ENCODE measurements at regions not wholly inside any gene's neighbourhood (a gene's known extent, or its start where the extent isn't known, plus 50 kb on each side); places are given as distances from the start of the nearest gene placed in this dataset.

DNA sequence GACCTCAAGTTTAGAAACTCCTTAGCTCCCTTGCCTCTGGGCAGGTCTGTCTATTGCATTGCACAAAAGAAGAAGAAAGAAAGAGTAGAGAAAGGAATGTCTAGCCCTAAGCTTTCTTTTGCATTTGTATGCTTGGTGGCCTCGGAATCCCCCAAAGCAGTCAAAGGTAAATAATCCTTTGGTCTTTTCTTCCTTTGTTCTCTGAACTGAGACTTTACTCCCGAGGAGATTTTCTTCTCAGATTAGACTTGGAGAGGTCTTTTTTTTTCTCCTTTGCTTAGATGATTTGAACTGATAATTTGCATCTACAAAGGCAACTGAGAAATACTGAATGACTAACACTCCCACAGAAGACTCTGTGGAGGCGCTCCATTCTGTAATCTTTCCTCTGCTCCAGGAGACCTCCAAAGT lies 93.2 kb downstream of the AKR1D1 start:
- TF ChIP-seq CTCF (IDR thresholded peaks at IDR 0.05; ENCODE audit: insufficient read depth, low read length, poor library complexity, severe bottlenecking): no peak
- no peak overlapping the region for H3K4me3 ChIP-seq (replicated peaks; ENCODE audit: low read depth, low read length)
- no peaks in the 10 kb centered on the region for H3K27me3 ChIP-seq (replicated peaks; ENCODE audit: control insufficient read depth, insufficient read depth, low read length)
- no peak for DNase-seq (ENCODE audit: extremely low read depth, insufficient read length)
- H3K36me3 ChIP-seq (ENCODE audit: control insufficient read depth, insufficient read depth, low read length): no peaks in the 10 kb centered on the region

- H3K36me3 ChIP-seq (ENCODE audit: control insufficient read depth, insufficient read depth, low read length): no peaks in the 10 kb centered on the region
- no peak for TF ChIP-seq CTCF (IDR thresholded peaks at IDR 0.05; ENCODE audit: insufficient read depth, low read length, poor library complexity, severe bottlenecking)
- no peak for DNase-seq (ENCODE audit: extremely low read depth, insufficient read length)
- no peak overlapping the region for H3K4me3 ChIP-seq (replicated peaks; ENCODE audit: low read depth, low read length)
- H3K27me3 ChIP-seq (replicated peaks; ENCODE audit: control insufficient read depth, insufficient read depth, low read length): no peaks in the 10 kb centered on the region
These were observed 94.0 kb downstream of the AKR1D1 start for GRCh38 chr7:138170298-138170697.

GRCh38 chr7:138170959-138171703 lies 94.9 kb downstream of the AKR1D1 start:
- peak; percentile 26 for DNase-seq (ENCODE audit: extremely low read depth, insufficient read length)
- no peaks in the 10 kb centered on the region for H3K27me3 ChIP-seq (replicated peaks; ENCODE audit: control insufficient read depth, insufficient read depth, low read length)
- no peaks in the 10 kb centered on the region for H3K36me3 ChIP-seq (ENCODE audit: control insufficient read depth, insufficient read depth, low read length)
- H3K4me3 ChIP-seq (replicated peaks; ENCODE audit: low read depth, low read length): no peak overlapping the region
- TF ChIP-seq CTCF (IDR thresholded peaks at IDR 0.05; ENCODE audit: insufficient read depth, low read length, poor library complexity, severe bottlenecking): no peak

- no peaks in the 10 kb centered on the region for H3K36me3 ChIP-seq (ENCODE audit: control insufficient read depth, insufficient read depth, low read length)
- no peaks in the 10 kb centered on the region for H3K27me3 ChIP-seq (replicated peaks; ENCODE audit: control insufficient read depth, insufficient read depth, low read length)
- no peak for TF ChIP-seq CTCF (IDR thresholded peaks at IDR 0.05; ENCODE audit: insufficient read depth, low read length, poor library complexity, severe bottlenecking)
These were observed 97.3 kb downstream of the AKR1D1 start for GRCh38 chr7:138173548-138173947.

GRCh38 chr7:138176060-138176459 lies 99.8 kb downstream of the AKR1D1 start:
- H3K36me3 ChIP-seq (ENCODE audit: control insufficient read depth, insufficient read depth, low read length): no peaks in the 10 kb centered on the region
- DNase-seq (ENCODE audit: extremely low read depth, insufficient read length): no peak
- no peaks in the 10 kb centered on the region for H3K27me3 ChIP-seq (replicated peaks; ENCODE audit: control insufficient read depth, insufficient read depth, low read length)
- H3K4me3 ChIP-seq (replicated peaks; ENCODE audit: low read depth, low read length): no peak overlapping the region
- no peak for TF ChIP-seq CTCF (IDR thresholded peaks at IDR 0.05; ENCODE audit: insufficient read depth, low read length, poor library complexity, severe bottlenecking)

More at GRCh38 chr7:138173548-138173947, 97.3 kb downstream of the AKR1D1 start:
- H3K4me3 ChIP-seq (replicated peaks; ENCODE audit: low read depth, low read length): no peak overlapping the region
- no peak for DNase-seq (ENCODE audit: extremely low read depth, insufficient read length)

Data from GM06990 (cell line).